ENCODE measurements at regions not wholly inside any gene's neighbourhood (a gene's known extent, or its start where the extent isn't known, plus 50 kb on each side); places are given as distances from the start of the nearest gene placed in this dataset.

DNA sequence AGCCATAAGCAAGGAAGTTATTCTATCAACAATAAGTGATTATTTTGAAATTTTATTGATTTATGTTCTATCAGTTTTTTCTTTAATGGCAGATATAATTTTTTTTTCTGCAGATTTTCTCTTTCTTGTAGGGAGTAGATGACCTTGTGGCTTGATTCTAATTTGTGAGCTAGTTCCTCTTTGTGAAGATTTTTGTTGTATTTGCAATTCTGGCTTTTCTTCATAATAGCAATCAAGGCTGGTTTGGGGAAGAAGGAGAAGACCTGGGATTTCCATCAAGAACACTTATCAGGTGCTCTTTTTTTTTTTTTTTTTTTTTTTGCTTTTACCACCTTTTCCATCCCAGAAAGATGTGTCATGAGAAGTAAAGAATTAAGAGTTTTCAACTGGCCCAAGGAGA is 324.2 kb upstream of the MAN1A1 start:
- TF ChIP-seq GABPA (IDR thresholded peaks at IDR 0.05; ENCODE audit: low read depth) = no peak
- TF ChIP-seq SPI1 (IDR thresholded peaks at IDR 0.05; ENCODE audit: borderline replicate concordance, low read depth) = no peak
- TF ChIP-seq, protein P1, sequence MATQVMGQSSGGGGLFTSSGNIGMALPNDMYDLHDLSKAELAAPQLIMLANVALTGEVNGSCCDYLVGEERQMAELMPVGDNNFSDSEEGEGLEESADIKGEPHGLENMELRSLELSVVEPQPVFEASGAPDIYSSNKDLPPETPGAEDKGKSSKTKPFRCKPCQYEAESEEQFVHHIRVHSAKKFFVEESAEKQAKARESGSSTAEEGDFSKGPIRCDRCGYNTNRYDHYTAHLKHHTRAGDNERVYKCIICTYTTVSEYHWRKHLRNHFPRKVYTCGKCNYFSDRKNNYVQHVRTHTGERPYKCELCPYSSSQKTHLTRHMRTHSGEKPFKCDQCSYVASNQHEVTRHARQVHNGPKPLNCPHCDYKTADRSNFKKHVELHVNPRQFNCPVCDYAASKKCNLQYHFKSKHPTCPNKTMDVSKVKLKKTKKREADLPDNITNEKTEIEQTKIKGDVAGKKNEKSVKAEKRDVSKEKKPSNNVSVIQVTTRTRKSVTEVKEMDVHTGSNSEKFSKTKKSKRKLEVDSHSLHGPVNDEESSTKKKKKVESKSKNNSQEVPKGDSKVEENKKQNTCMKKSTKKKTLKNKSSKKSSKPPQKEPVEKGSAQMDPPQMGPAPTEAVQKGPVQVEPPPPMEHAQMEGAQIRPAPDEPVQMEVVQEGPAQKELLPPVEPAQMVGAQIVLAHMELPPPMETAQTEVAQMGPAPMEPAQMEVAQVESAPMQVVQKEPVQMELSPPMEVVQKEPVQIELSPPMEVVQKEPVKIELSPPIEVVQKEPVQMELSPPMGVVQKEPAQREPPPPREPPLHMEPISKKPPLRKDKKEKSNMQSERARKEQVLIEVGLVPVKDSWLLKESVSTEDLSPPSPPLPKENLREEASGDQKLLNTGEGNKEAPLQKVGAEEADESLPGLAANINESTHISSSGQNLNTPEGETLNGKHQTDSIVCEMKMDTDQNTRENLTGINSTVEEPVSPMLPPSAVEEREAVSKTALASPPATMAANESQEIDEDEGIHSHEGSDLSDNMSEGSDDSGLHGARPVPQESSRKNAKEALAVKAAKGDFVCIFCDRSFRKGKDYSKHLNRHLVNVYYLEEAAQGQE (IDR thresholded peaks at IDR 0.05; ENCODE audit: insufficient replicate concordance, low read depth) = no peak
- TF ChIP-seq, protein P2, sequence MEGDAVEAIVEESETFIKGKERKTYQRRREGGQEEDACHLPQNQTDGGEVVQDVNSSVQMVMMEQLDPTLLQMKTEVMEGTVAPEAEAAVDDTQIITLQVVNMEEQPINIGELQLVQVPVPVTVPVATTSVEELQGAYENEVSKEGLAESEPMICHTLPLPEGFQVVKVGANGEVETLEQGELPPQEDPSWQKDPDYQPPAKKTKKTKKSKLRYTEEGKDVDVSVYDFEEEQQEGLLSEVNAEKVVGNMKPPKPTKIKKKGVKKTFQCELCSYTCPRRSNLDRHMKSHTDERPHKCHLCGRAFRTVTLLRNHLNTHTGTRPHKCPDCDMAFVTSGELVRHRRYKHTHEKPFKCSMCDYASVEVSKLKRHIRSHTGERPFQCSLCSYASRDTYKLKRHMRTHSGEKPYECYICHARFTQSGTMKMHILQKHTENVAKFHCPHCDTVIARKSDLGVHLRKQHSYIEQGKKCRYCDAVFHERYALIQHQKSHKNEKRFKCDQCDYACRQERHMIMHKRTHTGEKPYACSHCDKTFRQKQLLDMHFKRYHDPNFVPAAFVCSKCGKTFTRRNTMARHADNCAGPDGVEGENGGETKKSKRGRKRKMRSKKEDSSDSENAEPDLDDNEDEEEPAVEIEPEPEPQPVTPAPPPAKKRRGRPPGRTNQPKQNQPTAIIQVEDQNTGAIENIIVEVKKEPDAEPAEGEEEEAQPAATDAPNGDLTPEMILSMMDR (IDR thresholded peaks at IDR 0.05; ENCODE audit: insufficient read depth, low read length) = no peak
- TF ChIP-seq POLR2AphosphoS5 (IDR thresholded peaks at IDR 0.05; ENCODE audit: low read depth) = no peak
- Histone ChIP-seq H3K4me3 (replicated peaks; ENCODE audit: insufficient read depth, low read length) (no peak overlapping the region), H3K27me3 (ENCODE audit: insufficient read depth, poor library complexity, severe bottlenecking) (no peaks in the 10 kb centered on the region), H3K27ac (replicated peaks) (no peak overlapping the region)
- no peak for DNase-seq (ENCODE audit: low read depth in 1 of 2, low spot score in 1 of 2)

DNA sequence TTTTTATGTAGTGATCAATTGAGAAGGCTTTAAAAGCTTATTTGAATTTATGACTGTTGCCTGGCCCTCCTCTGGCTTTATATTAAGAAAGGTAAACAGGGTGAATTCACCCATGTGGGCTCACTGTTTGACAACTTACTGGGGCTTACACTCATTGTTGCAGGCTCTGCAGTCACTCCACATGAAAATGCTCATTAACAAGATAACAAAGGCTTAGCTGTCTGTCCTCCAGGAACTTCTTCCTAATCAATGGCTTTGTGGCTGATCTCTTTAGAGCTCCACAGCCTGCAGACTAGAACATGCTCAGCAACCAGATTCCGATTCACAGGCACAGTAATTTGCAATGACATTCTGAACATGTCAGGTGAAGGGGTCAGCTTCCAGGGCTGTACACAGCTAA is 323.2 kb upstream of the MAN1A1 start:
- H3K27ac ChIP-seq (replicated peaks) = no peak overlapping the region
- no peaks in the 10 kb centered on the region for H3K27me3 ChIP-seq (ENCODE audit: insufficient read depth, poor library complexity, severe bottlenecking)
- DNase-seq (ENCODE audit: low read depth in 1 of 2, low spot score in 1 of 2) = no peak
- H3K4me3 ChIP-seq (replicated peaks; ENCODE audit: insufficient read depth, low read length) = no peak overlapping the region
- no peak for TF ChIP-seq POLR2AphosphoS5 (IDR thresholded peaks at IDR 0.05; ENCODE audit: low read depth)
- TF ChIP-seq, protein P2 (IDR thresholded peaks at IDR 0.05; ENCODE audit: insufficient read depth, low read length) = no peak
- TF ChIP-seq, protein P1 (IDR thresholded peaks at IDR 0.05; ENCODE audit: insufficient replicate concordance, low read depth) = no peak
- no peak for TF ChIP-seq GABPA (IDR thresholded peaks at IDR 0.05; ENCODE audit: low read depth)
- TF ChIP-seq SPI1 (IDR thresholded peaks at IDR 0.05; ENCODE audit: borderline replicate concordance, low read depth) = no peak

DNA sequence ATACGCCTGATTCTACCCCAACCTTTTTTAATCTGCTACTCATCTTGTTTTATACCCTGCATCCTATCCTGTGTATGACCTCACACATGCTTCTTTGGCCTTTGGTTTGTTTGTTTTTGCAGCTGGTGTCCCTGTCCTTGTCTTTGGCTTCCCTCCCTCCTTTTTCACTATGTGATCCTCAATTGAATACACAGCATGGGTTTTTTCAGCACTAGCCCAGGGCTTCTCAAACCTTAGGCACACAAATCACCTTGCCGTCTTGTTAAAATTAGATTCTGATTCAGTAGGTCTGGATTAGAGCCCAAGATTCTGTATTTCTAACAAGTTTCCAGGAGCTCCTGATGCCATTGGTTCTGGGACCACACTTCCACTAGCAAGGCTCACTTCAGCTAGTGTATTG is 321.5 kb upstream of the MAN1A1 start:
- Histone ChIP-seq H3K27me3 (ENCODE audit: insufficient read depth, poor library complexity, severe bottlenecking) (no peaks in the 10 kb centered on the region), H3K4me3 (replicated peaks; ENCODE audit: insufficient read depth, low read length) (no peak overlapping the region), H3K27ac (replicated peaks) (no peak overlapping the region)
- TF ChIP-seq, protein P2 (IDR thresholded peaks at IDR 0.05; ENCODE audit: insufficient read depth, low read length) = no peak
- TF ChIP-seq, protein P1 (IDR thresholded peaks at IDR 0.05; ENCODE audit: insufficient replicate concordance, low read depth) = no peak
- TF ChIP-seq GABPA (IDR thresholded peaks at IDR 0.05; ENCODE audit: low read depth) (no peak), SPI1 (IDR thresholded peaks at IDR 0.05; ENCODE audit: borderline replicate concordance, low read depth) (no peak), POLR2AphosphoS5 (IDR thresholded peaks at IDR 0.05; ENCODE audit: low read depth) (no peak)
- DNase-seq (ENCODE audit: low read depth in 1 of 2, low spot score in 1 of 2) = no peak

Data from HL-60 (cell line).